ENCODE measurements at regions not wholly inside any gene's neighbourhood (a gene's known extent, or its start where the extent isn't known, plus 50 kb on each side); places are given as distances from the start of the nearest gene placed in this dataset.

- DNase-seq (no peak), ATAC-seq (ENCODE audit: low read depth in 2 of 2) (no peak)
- Mint-ChIP-seq H3K27ac (peak overlapping the region in 1 of 6 donors; percentile 21), H3K4me3 (no peak overlapping the region), H3K4me1 (no peaks in the 10 kb centered on the region), H3K36me3 (no peaks in the 10 kb centered on the region), H3K27me3 (peaks cover 16 to 33% (median 23%) of the 10 kb centered on the region in 3 donors), H3K9me3 (no peaks in the 10 kb centered on the region)
These were observed 232.3 kb downstream of the MREG start for GRCh38 chr2:215780907-215781685.

GRCh38 chr2:215780313-215780712 lies 233.0 kb downstream of the MREG start:
- Mint-ChIP-seq H3K27me3 (peaks cover 17 to 34% (median 26%) of the 10 kb centered on the region in 3 donors), H3K27ac (no peak overlapping the region), H3K4me1 (no peaks in the 10 kb centered on the region), H3K9me3 (no peaks in the 10 kb centered on the region), H3K36me3 (no peaks in the 10 kb centered on the region), H3K4me3 (no peak overlapping the region)
- no peak for ATAC-seq (ENCODE audit: low read depth in 2 of 2)
- no peak for DNase-seq

- DNase-seq = no peak
- Mint-ChIP-seq H3K36me3 (no peaks in the 10 kb centered on the region), H3K4me1 (no peaks in the 10 kb centered on the region), H3K27ac (no peak overlapping the region), H3K4me3 (no peak overlapping the region), H3K9me3 (no peaks in the 10 kb centered on the region), H3K27me3 (peaks cover 19 to 30% (median 26%) of the 10 kb centered on the region in 3 donors)
- ATAC-seq (ENCODE audit: low read depth in 2 of 2) = no peak
These were observed 233.4 kb downstream of the MREG start for GRCh38 chr2:215779912-215780311.

- H3K36me3 Mint-ChIP-seq = no peaks in the 10 kb centered on the region
- peaks cover 16 to 33% (median 23%) of the 10 kb centered on the region in 3 donors for H3K27me3 Mint-ChIP-seq
- H3K4me1 Mint-ChIP-seq = no peaks in the 10 kb centered on the region
- no peak for DNase-seq
- no peak for ATAC-seq (ENCODE audit: low read depth in 2 of 2)
- peak overlapping the region in 1 of 6 donors; percentile 27 for H3K27ac Mint-ChIP-seq
- H3K9me3 Mint-ChIP-seq = no peaks in the 10 kb centered on the region
- no peak overlapping the region for H3K4me3 Mint-ChIP-seq
These were observed 235.8 kb downstream of the MREG start for GRCh38 chr2:215777465-215778044.

- H3K4me1 Mint-ChIP-seq = no peaks in the 10 kb centered on the region
- H3K27ac Mint-ChIP-seq = no peak overlapping the region
- peaks cover 12 to 30% (median 23%) of the 10 kb centered on the region in 3 donors for H3K27me3 Mint-ChIP-seq
- no peak overlapping the region for H3K4me3 Mint-ChIP-seq
- no peaks in the 10 kb centered on the region for H3K36me3 Mint-ChIP-seq
- no peak for ATAC-seq (ENCODE audit: low read depth in 2 of 2)
- DNase-seq = no peak
- H3K9me3 Mint-ChIP-seq = no peaks in the 10 kb centered on the region
These were observed 238.2 kb downstream of the MREG start for GRCh38 chr2:215775106-215775505.

GRCh38 chr2:215773728-215774127 lies 239.6 kb downstream of the MREG start:
- Mint-ChIP-seq H3K9me3 (no peaks in the 10 kb centered on the region), H3K27ac (no peak overlapping the region), H3K4me3 (no peak overlapping the region), H3K36me3 (no peaks in the 10 kb centered on the region), H3K27me3 (peaks cover 12 to 24% (median 23%) of the 10 kb centered on the region in 3 donors), H3K4me1 (no peaks in the 10 kb centered on the region)
- DNase-seq (no peak), ATAC-seq (ENCODE audit: low read depth in 2 of 2) (no peak)

- H3K9me3 Mint-ChIP-seq = peaks cover 0 to 7% (median 3%) of the 10 kb centered on the region in 7 donors
These were observed 240.5 kb downstream of the MREG start for GRCh38 chr2:215772634-215773563.

GRCh38 chr2:215772003-215772402 lies 241.3 kb downstream of the MREG start:
- Mint-ChIP-seq H3K4me1 (no peaks in the 10 kb centered on the region), H3K27ac (no peak overlapping the region), H3K27me3 (peaks cover 18 to 33% (median 31%) of the 10 kb centered on the region in 3 donors)

More at GRCh38 chr2:215772634-215773563, 240.5 kb downstream of the MREG start:
- Mint-ChIP-seq H3K27me3 (peaks cover 12 to 31% (median 28%) of the 10 kb centered on the region in 3 donors), H3K4me3 (no peak overlapping the region), H3K4me1 (no peaks in the 10 kb centered on the region), H3K27ac (no peak overlapping the region), H3K36me3 (no peaks in the 10 kb centered on the region)
- no peak for ATAC-seq (ENCODE audit: low read depth in 2 of 2)
- no peak for DNase-seq

GRCh38 chr2:215771241-215771640 lies 242.1 kb downstream of the MREG start:
- Mint-ChIP-seq H3K4me3 (no peak overlapping the region), H3K9me3 (peaks cover 0 to 19% (median 8%) of the 10 kb centered on the region in 7 donors), H3K27ac (no peak overlapping the region), H3K36me3 (no peaks in the 10 kb centered on the region), H3K4me1 (no peaks in the 10 kb centered on the region), H3K27me3 (peaks cover 19 to 37% (median 32%) of the 10 kb centered on the region in 3 donors)
- ATAC-seq (ENCODE audit: low read depth in 2 of 2) (no peak), DNase-seq (no peak)

More at GRCh38 chr2:215772003-215772402, 241.3 kb downstream of the MREG start:
- Mint-ChIP-seq H3K9me3 (peaks cover 0 to 16% (median 8%) of the 10 kb centered on the region in 7 donors), H3K4me3 (no peak overlapping the region), H3K36me3 (no peaks in the 10 kb centered on the region)
- no peak for DNase-seq
- no peak for ATAC-seq (ENCODE audit: low read depth in 2 of 2)

GRCh38 chr2:215770668-215771067 lies 242.7 kb downstream of the MREG start:
- no peak overlapping the region for H3K4me3 Mint-ChIP-seq
- no peaks in the 10 kb centered on the region for H3K36me3 Mint-ChIP-seq
- no peak for DNase-seq

GRCh38 chr2:215769246-215769645 lies 244.1 kb downstream of the MREG start:
- Mint-ChIP-seq H3K4me3 (no peak overlapping the region), H3K4me1 (no peaks in the 10 kb centered on the region), H3K27me3 (peaks cover 15 to 33% (median 32%) of the 10 kb centered on the region in 3 donors), H3K9me3 (peaks cover 0 to 19% (median 8%) of the 10 kb centered on the region in 7 donors), H3K27ac (no peak overlapping the region), H3K36me3 (no peaks in the 10 kb centered on the region)
- no peak for DNase-seq
- no peak for ATAC-seq (ENCODE audit: low read depth in 2 of 2)

More at GRCh38 chr2:215770668-215771067, 242.7 kb downstream of the MREG start:
- Mint-ChIP-seq H3K27ac (peak overlapping the region in 1 of 6 donors; percentile 10), H3K4me1 (no peaks in the 10 kb centered on the region), H3K9me3 (peaks cover 0 to 19% (median 8%) of the 10 kb centered on the region in 7 donors), H3K27me3 (peaks cover 15 to 32% (median 31%) of the 10 kb centered on the region in 3 donors)
- no peak for ATAC-seq (ENCODE audit: low read depth in 2 of 2)

- no peaks in the 10 kb centered on the region for H3K36me3 Mint-ChIP-seq
- H3K4me3 Mint-ChIP-seq = no peak overlapping the region
- no peak for ATAC-seq (ENCODE audit: low read depth in 2 of 2)
- peaks cover 15 to 25% (median 24%) of the 10 kb centered on the region in 3 donors for H3K27me3 Mint-ChIP-seq
- peaks cover 0 to 19% (median 8%) of the 10 kb centered on the region in 7 donors for H3K9me3 Mint-ChIP-seq
- DNase-seq = no peak
- no peaks in the 10 kb centered on the region for H3K4me1 Mint-ChIP-seq
- H3K27ac Mint-ChIP-seq = no peak overlapping the region
These were observed 245.7 kb downstream of the MREG start for GRCh38 chr2:215767625-215768024.

GRCh38 chr2:215765729-215766360 lies 247.5 kb downstream of the MREG start:
- peaks cover 15 to 25% (median 24%) of the 10 kb centered on the region in 3 donors for H3K27me3 Mint-ChIP-seq
- H3K27ac Mint-ChIP-seq = no peak overlapping the region
- H3K9me3 Mint-ChIP-seq = peaks cover 0 to 19% (median 8%) of the 10 kb centered on the region in 7 donors
- no peak for ATAC-seq (ENCODE audit: low read depth in 2 of 2)
- DNase-seq = no peak
- H3K4me1 Mint-ChIP-seq = no peaks in the 10 kb centered on the region
- H3K4me3 Mint-ChIP-seq = no peak overlapping the region
- H3K36me3 Mint-ChIP-seq = no peaks in the 10 kb centered on the region
